ENCODE measurements at regions not wholly inside any gene's neighbourhood (a gene's known extent, or its start where the extent isn't known, plus 50 kb on each side); places are given as distances from the start of the nearest gene placed in this dataset.

- CTCF ChIA-PET: no interaction called here
Observed at GRCh38 chr9:134235366-134235765, 71.0 kb upstream of the RNU6ATAC start.

GRCh38 chr9:134236001-134236421, 71.6 kb upstream of the RNU6ATAC start:
- no peak for TF ChIP-seq CTCF (IDR thresholded peaks at IDR 0.05; ENCODE audit: control extremely low read depth, extremely low read depth, low read depth, missing control alignments)
- CTCF ChIA-PET: no interaction called here
- POLR2A ChIA-PET: no interaction called here
- no peak for DNase-seq (ENCODE audit: extremely low spot score)

More at GRCh38 chr9:134235366-134235765, 71.0 kb upstream of the RNU6ATAC start:
- DNase-seq (ENCODE audit: extremely low spot score): no peak
- TF ChIP-seq CTCF (IDR thresholded peaks at IDR 0.05; ENCODE audit: control extremely low read depth, extremely low read depth, low read depth, missing control alignments): no peak
- POLR2A ChIA-PET: no interaction called here

GRCh38 chr9:134236935-134237629, 72.7 kb upstream of the RNU6ATAC start:
- no peak for TF ChIP-seq CTCF (IDR thresholded peaks at IDR 0.05; ENCODE audit: control extremely low read depth, extremely low read depth, low read depth, missing control alignments)
- ChIA-PET CTCF (no interaction called here), POLR2A (no interaction called here)
- no peak for DNase-seq (ENCODE audit: extremely low spot score)

- ChIA-PET POLR2A (no interaction called here), CTCF (no interaction called here)
- no peak for TF ChIP-seq CTCF (IDR thresholded peaks at IDR 0.05; ENCODE audit: control extremely low read depth, extremely low read depth, low read depth, missing control alignments)
- DNase-seq (ENCODE audit: extremely low spot score): no peak
Observed at GRCh38 chr9:134237630-134238265, 73.4 kb upstream of the RNU6ATAC start.

GRCh38 chr9:134239130-134239903, 75.0 kb upstream of the RNU6ATAC start:
- TF ChIP-seq CTCF (IDR thresholded peaks at IDR 0.05; ENCODE audit: control extremely low read depth, extremely low read depth, low read depth, missing control alignments): no peak
- ChIA-PET POLR2A (no interaction called here), CTCF (no interaction called here)
- DNase-seq (ENCODE audit: extremely low spot score): no peak

GRCh38 chr9:134239939-134240338, 75.6 kb upstream of the RNU6ATAC start:
- ChIA-PET CTCF (no interaction called here), POLR2A (no interaction called here)
- no peak for DNase-seq (ENCODE audit: extremely low spot score)
- no peak for TF ChIP-seq CTCF (IDR thresholded peaks at IDR 0.05; ENCODE audit: control extremely low read depth, extremely low read depth, low read depth, missing control alignments)

Measured in GM10248 (cell line).